Kidney (tissue), 13 donors: ENCODE measurements at regions not wholly inside any gene's neighbourhood (a gene's known extent, or its start where the extent isn't known, plus 50 kb on each side); places are given as distances from the start of the nearest gene placed in this dataset.

Experiments used
- DNase-seq, 5 donors: peaks; one replicate each; pipeline ENCODE4 v3.0.0-alpha.2; 2013 to 2020
- FAIRE-seq: peaks from 2 replicates; lab custom pipeline; 2012; peaks lifted over from hg19 to GRCh38; lab: Jason Lieb, UNC
- H3K27ac ChIP-seq, 2 donors: one replicate each; pipeline ENCODE4 v1.7.0; 2013; ENCODE audit warnings: low read depth in 2 of 2, low read length in 2 of 2, inconsistent platforms in 1 of 2
- H3K27me3 ChIP-seq: one replicate; pipeline ENCODE4 v1.7.1; 2013; ENCODE audit warnings: low read length, inconsistent platforms; ENCODE audit not compliant: control insufficient read depth, insufficient read depth
- H3K36me3 ChIP-seq, 3 donors: one replicate each; pipeline versions ENCODE4 v1.7.0 to v1.7.1; 2013; ENCODE audit warnings: low read length in 3 of 3, control low read depth in 1 of 3, inconsistent platforms in 1 of 3; ENCODE audit not compliant: insufficient read depth in 3 of 3, control insufficient read depth in 2 of 3
- H3K4me1 ChIP-seq, 3 donors: one replicate each; pipeline versions ENCODE4 v1.7.0 to v1.7.1; 2013; ENCODE audit warnings: low read length in 3 of 3, inconsistent platforms in 1 of 3, low read depth in 1 of 3; ENCODE audit not compliant: control insufficient read depth in 2 of 3, insufficient read depth in 2 of 3
- H3K4me3 ChIP-seq, 3 donors: one replicate each; pipeline versions ENCODE4 v1.7.0 to v1.8.1; 2013; ENCODE audit warnings: low read length in 3 of 3, control low read depth in 1 of 3, inconsistent platforms in 1 of 3
- H3K9ac ChIP-seq, 3 donors: one replicate each; pipeline versions ENCODE4 v1.7.0 to v1.7.1; 2013; ENCODE audit warnings: low read length in 3 of 3, control low read depth in 1 of 3, inconsistent platforms in 1 of 3
- H3K9me3 ChIP-seq, 3 donors: one replicate each; pipeline versions ENCODE4 v1.7.0 to v1.7.1; 2013; ENCODE audit warnings: low read length in 3 of 3, control low read depth in 1 of 3, inconsistent platforms in 1 of 3; ENCODE audit not compliant: control insufficient read depth in 2 of 3, insufficient read depth in 1 of 3
- CTCF ChIP-seq: IDR thresholded peaks from 3 replicates; pipeline ENCODE4 v1.5.1; 2012; ENCODE audit warnings: mild to moderate bottlenecking, moderate library complexity, borderline replicate concordance; ENCODE audit not compliant: insufficient read depth; ENCODE audit errors: extremely low read depth
- intact Hi-C: fragments of 100-400 bp; cut with DNase I; formaldehyde crosslinking; loops from one replicate; pipeline ENCODE4 v1.11.1; 2022
- donor health status: control.
- donor health status: control.
- donor health status: control.
- donor health status: control.
- donor health status: control.
- donor health status: DM: yes; HTN: yes; CAD: no.
- donor health status: Normal renal cell carcinoma (clear cell type).

GRCh38 chr5:88049737-88050136 is 218.9 kb downstream of the TMEM161B start:
- no peak for FAIRE-seq
- no peak for DNase-seq
- Histone ChIP-seq H3K9me3 (no peaks in the 10 kb centered on the region), H3K36me3 (no peaks in the 10 kb centered on the region), H3K4me3 (no peak overlapping the region), H3K4me1 (no peaks in the 10 kb centered on the region), H3K9ac (no peak overlapping the region), H3K27ac (no peak overlapping the region), H3K27me3 (no peaks in the 10 kb centered on the region)
- TF ChIP-seq CTCF = no peak
- intact Hi-C loops = no loop called here

GRCh38 chr5:88049156-88049555 is 219.5 kb downstream of the TMEM161B start:
- Histone ChIP-seq H3K4me3 (no peak overlapping the region), H3K9me3 (no peaks in the 10 kb centered on the region), H3K36me3 (no peaks in the 10 kb centered on the region), H3K27ac (no peak overlapping the region), H3K9ac (no peak overlapping the region), H3K4me1 (no peaks in the 10 kb centered on the region), H3K27me3 (no peaks in the 10 kb centered on the region)
- no peak for TF ChIP-seq CTCF
- no peak for FAIRE-seq
- intact Hi-C loops = no loop called here
- no peak for DNase-seq

GRCh38 chr5:88045931-88046461 is 222.6 kb downstream of the TMEM161B start:
- DNase-seq = no peak
- Histone ChIP-seq H3K27me3 (no peaks in the 10 kb centered on the region), H3K4me3 (no peak overlapping the region), H3K4me1 (no peaks in the 10 kb centered on the region), H3K9ac (no peak overlapping the region), H3K27ac (no peak overlapping the region), H3K36me3 (no peaks in the 10 kb centered on the region), H3K9me3 (no peaks in the 10 kb centered on the region)
- no peak for FAIRE-seq
- intact Hi-C loops = no loop called here
- no peak for TF ChIP-seq CTCF

- H3K4me3 ChIP-seq = no peak overlapping the region
- no peak for FAIRE-seq
- H3K9ac ChIP-seq = no peak overlapping the region
Measured at GRCh38 chr5:88045165-88045564, 223.5 kb downstream of the TMEM161B start.

More at GRCh38 chr5:88045165-88045564, 223.5 kb downstream of the TMEM161B start:
- Histone ChIP-seq H3K36me3 (no peaks in the 10 kb centered on the region), H3K9me3 (no peaks in the 10 kb centered on the region), H3K27me3 (no peaks in the 10 kb centered on the region), H3K27ac (no peak overlapping the region), H3K4me1 (no peaks in the 10 kb centered on the region)
- no peak for TF ChIP-seq CTCF
- intact Hi-C loops = no loop called here
- DNase-seq = no peak
